Osteocyte (in vitro differentiated cells): ENCODE measurements at regions not wholly inside any gene's neighbourhood (a gene's known extent, or its start where the extent isn't known, plus 50 kb on each side); places are given as distances from the start of the nearest gene placed in this dataset.

ENCODE experiments used
- DNase-seq: peaks from one replicate; pipeline ENCODE4 v3.0.0; 2021; ENCODE audit warnings: mixed read lengths; ENCODE audit not compliant: unreplicated experiment; ENCODE audit errors: extremely low spot score
- H3K27ac Mint-ChIP-seq: one replicate; pipeline ENCODE4 v1.8.0; 2021; ENCODE audit warnings: mild to moderate bottlenecking, mixed read lengths; ENCODE audit not compliant: unreplicated experiment
- H3K27me3 Mint-ChIP-seq: one replicate; pipeline ENCODE4 v1.8.0; 2021; ENCODE audit warnings: mixed read lengths; ENCODE audit not compliant: unreplicated experiment
- H3K36me3 Mint-ChIP-seq: one replicate; pipeline ENCODE4 v1.8.0; 2021; ENCODE audit warnings: mixed read lengths; ENCODE audit not compliant: unreplicated experiment
- H3K4me1 Mint-ChIP-seq: one replicate; pipeline ENCODE4 v1.8.0; 2021; ENCODE audit warnings: mixed read lengths; ENCODE audit not compliant: unreplicated experiment
- H3K4me3 Mint-ChIP-seq: one replicate; pipeline ENCODE4 v1.8.0; 2021; ENCODE audit warnings: mild to moderate bottlenecking, moderate library complexity, mixed read lengths; ENCODE audit not compliant: unreplicated experiment
- H3K9me3 Mint-ChIP-seq: one replicate; pipeline ENCODE4 v1.8.0; 2021; ENCODE audit warnings: mixed read lengths; ENCODE audit not compliant: unreplicated experiment
- TF ChIP-seq, protein P1 (sequence below): fragments of 200-600 bp; sonication (generic); IDR thresholded peaks from 2 replicates; pipeline ENCODE4 v1.5.0; 2021; ENCODE audit warnings: antibody characterized with exemption, mild to moderate bottlenecking, moderate library complexity

- H3K27me3 Mint-ChIP-seq, result no peaks in the 10 kb centered on the region
- TF ChIP-seq, protein P1, sequence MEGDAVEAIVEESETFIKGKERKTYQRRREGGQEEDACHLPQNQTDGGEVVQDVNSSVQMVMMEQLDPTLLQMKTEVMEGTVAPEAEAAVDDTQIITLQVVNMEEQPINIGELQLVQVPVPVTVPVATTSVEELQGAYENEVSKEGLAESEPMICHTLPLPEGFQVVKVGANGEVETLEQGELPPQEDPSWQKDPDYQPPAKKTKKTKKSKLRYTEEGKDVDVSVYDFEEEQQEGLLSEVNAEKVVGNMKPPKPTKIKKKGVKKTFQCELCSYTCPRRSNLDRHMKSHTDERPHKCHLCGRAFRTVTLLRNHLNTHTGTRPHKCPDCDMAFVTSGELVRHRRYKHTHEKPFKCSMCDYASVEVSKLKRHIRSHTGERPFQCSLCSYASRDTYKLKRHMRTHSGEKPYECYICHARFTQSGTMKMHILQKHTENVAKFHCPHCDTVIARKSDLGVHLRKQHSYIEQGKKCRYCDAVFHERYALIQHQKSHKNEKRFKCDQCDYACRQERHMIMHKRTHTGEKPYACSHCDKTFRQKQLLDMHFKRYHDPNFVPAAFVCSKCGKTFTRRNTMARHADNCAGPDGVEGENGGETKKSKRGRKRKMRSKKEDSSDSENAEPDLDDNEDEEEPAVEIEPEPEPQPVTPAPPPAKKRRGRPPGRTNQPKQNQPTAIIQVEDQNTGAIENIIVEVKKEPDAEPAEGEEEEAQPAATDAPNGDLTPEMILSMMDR, result no peak
- no peak overlapping the region for H3K4me3 Mint-ChIP-seq
- H3K4me1 Mint-ChIP-seq, result no peaks in the 10 kb centered on the region
- peaks cover 5% of the 10 kb centered on the region for H3K9me3 Mint-ChIP-seq
- no peak for DNase-seq
- no peak overlapping the region for H3K27ac Mint-ChIP-seq
- no peaks in the 10 kb centered on the region for H3K36me3 Mint-ChIP-seq
These were observed 180.3 kb upstream of the VASH1 start for GRCh38 chr14:76580967-76581366.

DNA sequence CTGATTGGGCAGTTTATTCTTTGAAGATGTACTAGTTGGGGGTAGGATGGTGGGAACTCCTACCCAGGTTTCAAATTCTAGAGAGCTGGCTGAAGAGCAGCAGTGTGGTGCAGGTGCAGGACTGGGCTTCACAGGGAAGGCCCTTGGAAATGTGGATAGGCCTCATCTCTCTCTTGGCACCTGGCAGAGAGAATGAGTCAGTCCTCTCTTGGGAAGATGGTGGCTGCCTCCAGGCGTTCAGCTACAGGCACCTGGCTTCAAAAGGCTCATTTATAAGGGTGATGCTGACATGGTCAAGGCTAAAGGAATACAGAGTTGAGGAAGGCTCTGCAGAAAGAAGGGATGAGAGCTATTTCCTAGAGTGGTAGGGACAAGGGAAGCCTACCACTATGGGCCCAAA lies 179.7 kb upstream of the VASH1 start:
- H3K4me1 Mint-ChIP-seq, result no peaks in the 10 kb centered on the region
- TF ChIP-seq, protein P1, result no peak
- no peak overlapping the region for H3K27ac Mint-ChIP-seq
- no peak overlapping the region for H3K4me3 Mint-ChIP-seq
- H3K36me3 Mint-ChIP-seq, result no peaks in the 10 kb centered on the region
- H3K9me3 Mint-ChIP-seq, result peaks cover 5% of the 10 kb centered on the region
- no peaks in the 10 kb centered on the region for H3K27me3 Mint-ChIP-seq
- DNase-seq, result no peak

- peaks cover under 1% of the 10 kb centered on the region for H3K9me3 Mint-ChIP-seq
- no peak for DNase-seq
- H3K27me3 Mint-ChIP-seq, result no peaks in the 10 kb centered on the region
- no peaks in the 10 kb centered on the region for H3K36me3 Mint-ChIP-seq
- no peaks in the 10 kb centered on the region for H3K4me1 Mint-ChIP-seq
- H3K27ac Mint-ChIP-seq, result no peak overlapping the region
- TF ChIP-seq, protein P1, result no peak
- no peak overlapping the region for H3K4me3 Mint-ChIP-seq
These were observed 178.8 kb upstream of the VASH1 start for GRCh38 chr14:76582447-76582846.

DNA sequence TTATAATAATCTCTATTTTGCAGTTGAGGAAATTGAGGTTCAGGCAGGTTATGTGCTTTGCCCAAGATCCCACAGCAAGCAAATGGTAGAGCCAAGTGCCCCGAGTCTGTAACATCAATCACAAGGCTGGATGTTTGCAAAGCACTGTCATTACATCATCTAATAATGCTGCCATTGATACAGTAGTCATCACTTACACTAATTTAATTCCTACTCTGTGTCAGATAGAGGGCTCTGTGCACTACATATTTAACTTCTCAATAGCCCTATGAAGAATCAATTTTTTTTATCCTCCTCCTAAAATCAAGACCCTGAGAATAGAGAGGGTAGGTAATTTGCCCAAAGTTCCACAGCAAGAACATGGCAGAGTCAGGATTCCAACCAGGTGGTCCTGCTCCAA lies 178.1 kb upstream of the VASH1 start:
- no peak overlapping the region for H3K4me3 Mint-ChIP-seq
- DNase-seq, result no peak
- no peaks in the 10 kb centered on the region for H3K4me1 Mint-ChIP-seq
- no peaks in the 10 kb centered on the region for H3K36me3 Mint-ChIP-seq
- TF ChIP-seq, protein P1, result no peak
- no peaks in the 10 kb centered on the region for H3K9me3 Mint-ChIP-seq
- no peaks in the 10 kb centered on the region for H3K27me3 Mint-ChIP-seq
- H3K27ac Mint-ChIP-seq, result no peak overlapping the region

GRCh38 chr14:76583805-76584204 lies 177.5 kb upstream of the VASH1 start:
- DNase-seq, result no peak
- TF ChIP-seq, protein P1, result no peak
- Mint-ChIP-seq H3K36me3 (no peaks in the 10 kb centered on the region), H3K4me1 (no peaks in the 10 kb centered on the region), H3K4me3 (no peak overlapping the region), H3K9me3 (no peaks in the 10 kb centered on the region), H3K27ac (no peak overlapping the region), H3K27me3 (no peaks in the 10 kb centered on the region)
